Fibroblast of skin of scalp (primary cell): ENCODE measurements at regions not wholly inside any gene's neighbourhood (a gene's known extent, or its start where the extent isn't known, plus 50 kb on each side); places are given as distances from the start of the nearest gene placed in this dataset.
"Not testable (repeated sequence)": the region's sequence is repeated elsewhere in the genome, so short reads cannot be mapped to it uniquely, and the experiment has no call there.

Experiments used
- DNase-seq: peaks from one replicate; pipeline ENCODE4 v3.0.0-alpha.2; 2013

- DNase-seq, result peak; percentile 46
Observed at GRCh38 chr9:104276709-104277245, 182.7 kb downstream of the SMC2 start.

GRCh38 chr9:104278929-104279496, 184.9 kb downstream of the SMC2 start:
- DNase-seq, result no peak

- peak; percentile 75 for DNase-seq
Observed at GRCh38 chr9:104279535-104280177, 185.5 kb downstream of the SMC2 start.

GRCh38 chr9:104280178-104280560, 186.1 kb downstream of the SMC2 start:
- DNase-seq, result peak; percentile 2

GRCh38 chr9:104280711-104281110, 186.6 kb downstream of the SMC2 start:
- DNase-seq, result no peak

GRCh38 chr9:104286187-104286586, 192.1 kb downstream of the SMC2 start:
- no peak for DNase-seq

- DNase-seq, result no peak
Observed at GRCh38 chr9:104286799-104287198, 192.7 kb downstream of the SMC2 start.

- no peak for DNase-seq
Observed at GRCh38 chr9:104287253-104287878, 193.3 kb downstream of the SMC2 start.

GRCh38 chr9:104293877-104294276, 199.8 kb downstream of the SMC2 start:
- no peak for DNase-seq

- no peak for DNase-seq
Observed at GRCh38 chr9:104300124-104300523, 203.9 kb upstream of the OR13F1 start.

GRCh38 chr9:104301755-104302154, 202.3 kb upstream of the OR13F1 start:
- DNase-seq, result no peak

GRCh38 chr9:104302775-104303174, 201.3 kb upstream of the OR13F1 start:
- DNase-seq, result no peak

- DNase-seq, result no peak
Observed at GRCh38 chr9:104304925-104305324, 199.1 kb upstream of the OR13F1 start.

GRCh38 chr9:104313396-104314110, 190.5 kb upstream of the OR13F1 start:
- DNase-seq, result no peak

GRCh38 chr9:104316201-104317009, 187.7 kb upstream of the OR13F1 start:
- DNase-seq, result not testable (repeated sequence)

GRCh38 chr9:104319198-104319597, 184.9 kb upstream of the OR13F1 start:
- DNase-seq, result no peak

GRCh38 chr9:104319685-104320084, 184.4 kb upstream of the OR13F1 start:
- no peak for DNase-seq

GRCh38 chr9:104322596-104322995, 181.5 kb upstream of the OR13F1 start:
- DNase-seq, result no peak

GRCh38 chr9:104323967-104324694, 179.9 kb upstream of the OR13F1 start:
- DNase-seq, result not testable (repeated sequence)

- no peak for DNase-seq
Observed at GRCh38 chr9:104326912-104327311, 177.2 kb upstream of the OR13F1 start.

GRCh38 chr9:104329245-104329644, 174.8 kb upstream of the OR13F1 start:
- no peak for DNase-seq

GRCh38 chr9:104330841-104331240, 173.2 kb upstream of the OR13F1 start:
- no peak for DNase-seq
